Spinal cord (tissue), 9 donors: ENCODE measurements at regions not wholly inside any gene's neighbourhood (a gene's known extent, or its start where the extent isn't known, plus 50 kb on each side); places are given as distances from the start of the nearest gene placed in this dataset.
"Not testable (repeated sequence)": the region's sequence is repeated elsewhere in the genome, so short reads cannot be mapped to it uniquely, and the experiment has no call there.

Source experiments
- DNase-seq, 6 donors: peaks; one replicate each; pipeline versions ENCODE4 v3.0.0 to v3.0.0-alpha.2; 2013 to 2015; ENCODE audit warnings: low spot score in 6 of 6, low read depth in 4 of 6
- H3K27ac ChIP-seq: one replicate; pipeline ENCODE4 v1.5.1; 2013; ENCODE audit warnings: low read depth, low read length, control low read depth
- H3K27me3 ChIP-seq: one replicate; pipeline ENCODE4 v1.6.1; 2013; ENCODE audit warnings: low read length; ENCODE audit not compliant: control insufficient read depth, insufficient read depth
- H3K36me3 ChIP-seq: one replicate; pipeline ENCODE4 v1.6.1; 2013; ENCODE audit warnings: low read length; ENCODE audit not compliant: control insufficient read depth, insufficient read depth
- H3K4me1 ChIP-seq: one replicate; pipeline ENCODE4 v1.6.1; 2013; ENCODE audit warnings: low read length; ENCODE audit not compliant: control insufficient read depth, insufficient read depth
- H3K4me3 ChIP-seq: one replicate; pipeline ENCODE4 v1.5.1; 2013; ENCODE audit warnings: low read depth, low read length, control low read depth
- H3K9me3 ChIP-seq: one replicate; pipeline ENCODE4 v1.6.1; 2013; ENCODE audit warnings: low read length; ENCODE audit not compliant: control insufficient read depth, insufficient read depth
- WGBS: methylation state at CpG from one replicate; pipeline ENCODE4 v1.1.5; 2013; ENCODE audit warnings: missing lambda C conversion rate; ENCODE audit not compliant: insufficient coverage; 5-methylcytosine and 5-hydroxymethylcytosine counted together
- donor health status: healthy.

- Histone ChIP-seq H3K36me3 (no peaks in the 10 kb centered on the region), H3K4me1 (peaks cover 9% of the 10 kb centered on the region), H3K4me3 (no peak overlapping the region), H3K27me3 (no peaks in the 10 kb centered on the region), H3K27ac (no peak overlapping the region), H3K9me3 (no peaks in the 10 kb centered on the region)
- 100% methylated on average over 2 of the region's 2 CpGs for WGBS
- DNase-seq, result no peak
Measured at GRCh38 chr19:29042450-29042849, 170.5 kb downstream of the UQCRFS1 start.

GRCh38 chr19:29040951-29041350, 172.0 kb downstream of the UQCRFS1 start:
- Histone ChIP-seq H3K4me1 (peaks cover 9% of the 10 kb centered on the region), H3K27ac (no peak overlapping the region), H3K4me3 (no peak overlapping the region), H3K27me3 (no peaks in the 10 kb centered on the region), H3K36me3 (no peaks in the 10 kb centered on the region), H3K9me3 (no peaks in the 10 kb centered on the region)
- WGBS, result 17% methylated on average over 1 of the region's 6 CpGs
- DNase-seq, result peak in 3 of 6 donors; percentile 20 to 84 (median 40)

- WGBS, result 47% methylated on average over 3 of the region's 7 CpGs
- no peak for DNase-seq
- Histone ChIP-seq H3K27ac (no peak overlapping the region), H3K4me3 (no peak overlapping the region), H3K36me3 (no peaks in the 10 kb centered on the region), H3K27me3 (no peaks in the 10 kb centered on the region), H3K4me1 (peaks cover 9% of the 10 kb centered on the region), H3K9me3 (no peaks in the 10 kb centered on the region)
Measured at GRCh38 chr19:29040292-29040691, 172.7 kb downstream of the UQCRFS1 start.

- not testable (repeated sequence) for H3K4me3 ChIP-seq, DNase-seq, H3K27ac ChIP-seq, H3K9me3 ChIP-seq, H3K27me3 ChIP-seq, H3K36me3 ChIP-seq, H3K4me1 ChIP-seq
- no CpG with 5 or more reads among the region's 3 CpGs for WGBS
Measured at GRCh38 chr19:29039036-29039435, 173.9 kb downstream of the UQCRFS1 start.

GRCh38 chr19:29031216-29031615, 181.7 kb downstream of the UQCRFS1 start:
- H3K4me3 ChIP-seq, result no peak overlapping the region
- DNase-seq, result no peak
- WGBS, result 50% methylated on average over 1 of the region's 1 CpG
- H3K27me3 ChIP-seq, result no peaks in the 10 kb centered on the region
- H3K9me3 ChIP-seq, result no peaks in the 10 kb centered on the region
- H3K4me1 ChIP-seq, result peaks cover 3% of the 10 kb centered on the region
- H3K27ac ChIP-seq, result no peak overlapping the region
- no peaks in the 10 kb centered on the region for H3K36me3 ChIP-seq

- 91% methylated on average over 7 of the region's 11 CpGs for WGBS
- Histone ChIP-seq H3K36me3 (no peaks in the 10 kb centered on the region), H3K9me3 (no peaks in the 10 kb centered on the region), H3K4me1 (peaks cover 3% of the 10 kb centered on the region), H3K27ac (no peak overlapping the region), H3K27me3 (no peaks in the 10 kb centered on the region), H3K4me3 (no peak overlapping the region)
- no peak for DNase-seq
Measured at GRCh38 chr19:29029268-29029958, 183.5 kb downstream of the UQCRFS1 start.

GRCh38 chr19:29022599-29022998, 190.4 kb downstream of the UQCRFS1 start:
- peaks cover 2% of the 10 kb centered on the region for H3K27me3 ChIP-seq
- H3K27ac ChIP-seq, result no peak overlapping the region
- no peaks in the 10 kb centered on the region for H3K36me3 ChIP-seq
- H3K9me3 ChIP-seq, result no peaks in the 10 kb centered on the region
- DNase-seq, result no peak
- WGBS, result 20% methylated on average over 1 of the region's 8 CpGs
- no peaks in the 10 kb centered on the region for H3K4me1 ChIP-seq
- no peak overlapping the region for H3K4me3 ChIP-seq

GRCh38 chr19:29022165-29022564, 190.8 kb downstream of the UQCRFS1 start:
- no peak overlapping the region for H3K27ac ChIP-seq
- 90% methylated on average over 9 of the region's 10 CpGs for WGBS
- no peak for DNase-seq
- H3K27me3 ChIP-seq, result peaks cover 5% of the 10 kb centered on the region
- H3K36me3 ChIP-seq, result no peaks in the 10 kb centered on the region
- H3K9me3 ChIP-seq, result no peaks in the 10 kb centered on the region
- H3K4me3 ChIP-seq, result no peak overlapping the region
- no peaks in the 10 kb centered on the region for H3K4me1 ChIP-seq

- peaks cover 7% of the 10 kb centered on the region for H3K27me3 ChIP-seq
- H3K4me3 ChIP-seq, result no peak overlapping the region
- no peak for DNase-seq
- H3K4me1 ChIP-seq, result no peaks in the 10 kb centered on the region
- no peaks in the 10 kb centered on the region for H3K9me3 ChIP-seq
- H3K36me3 ChIP-seq, result no peaks in the 10 kb centered on the region
- no peak overlapping the region for H3K27ac ChIP-seq
- WGBS, result 83% methylated on average over 10 of the region's 16 CpGs
Measured at GRCh38 chr19:29021232-29021916, 191.6 kb downstream of the UQCRFS1 start.

GRCh38 chr19:29019403-29019802, 193.5 kb downstream of the UQCRFS1 start:
- no peaks in the 10 kb centered on the region for H3K36me3 ChIP-seq
- peaks cover 7% of the 10 kb centered on the region for H3K27me3 ChIP-seq
- H3K27ac ChIP-seq, result no peak overlapping the region
- no peaks in the 10 kb centered on the region for H3K4me1 ChIP-seq
- 79% methylated on average over 14 of the region's 14 CpGs for WGBS
- H3K9me3 ChIP-seq, result no peaks in the 10 kb centered on the region
- H3K4me3 ChIP-seq, result no peak overlapping the region
- no peak for DNase-seq
